Esophagus muscularis mucosa (tissue), 4 donors: ENCODE measurements at regions not wholly inside any gene's neighbourhood (a gene's known extent, or its start where the extent isn't known, plus 50 kb on each side); places are given as distances from the start of the nearest gene placed in this dataset.

ENCODE experiments used
- DNase-seq: peaks from one replicate; pipeline ENCODE4 v3.0.0-alpha.2; 2017; ENCODE audit errors: extremely low spot score
- H3K27ac ChIP-seq, 4 donors: fragments of 200-600 bp; sonication (generic); replicated peaks in 1 of 4; 1 replicate in 3 of 4; 2 replicates in 1 of 4; pipeline ENCODE4 v1.5.1; 2016 to 2019; ENCODE audit warnings: mild to moderate bottlenecking in 1 of 4
- H3K27me3 ChIP-seq, 4 donors: fragments of 200-600 bp; sonication (generic); one replicate each; pipeline versions ENCODE4 v1.5.1 to v1.6.0; 2016 to 2019
- H3K36me3 ChIP-seq, 4 donors: fragments of 200-600 bp; sonication (generic); one replicate each; pipeline ENCODE4 v1.5.1; 2016 to 2019
- H3K4me1 ChIP-seq, 4 donors: fragments of 200-600 bp; sonication (generic); one replicate each; pipeline ENCODE4 v1.5.1; 2016 to 2019
- H3K4me3 ChIP-seq, 4 donors: fragments of 200-600 bp; sonication (generic); 1 replicate in 2 of 4; 2 replicates in 2 of 4; pipeline ENCODE4 v1.5.1; 2016 to 2019; ENCODE audit warnings: mild to moderate bottlenecking in 4 of 4, moderate library complexity in 1 of 4
- H3K9me3 ChIP-seq, 4 donors: fragments of 200-600 bp; sonication (generic); 1 replicate in 3 of 4; 2 replicates in 1 of 4; pipeline ENCODE4 v1.5.1; 2016 to 2019
- CTCF ChIP-seq, 3 experiments: fragments of 200-600 bp in 2 of 3; fragments of 450-650 bp in 1 of 3; sonication (generic) in 2 of 3; IDR thresholded peaks; one replicate each; pipeline ENCODE4 v1.5.1; 2017 to 2019; ENCODE audit warnings: antibody characterized with exemption in 3 of 3, mild to moderate bottlenecking in 2 of 3, moderate library complexity in 1 of 3
- EP300 ChIP-seq: sonication (generic); formaldehyde crosslinking; IDR thresholded peaks from one replicate; pipeline ENCODE4 v1.6.1; 2017; ENCODE audit warnings: antibody characterized with exemption
- POLR2A ChIP-seq: fragments of 450-650 bp; IDR thresholded peaks from one replicate; pipeline ENCODE4 v1.6.1; 2017; ENCODE audit warnings: antibody characterized with exemption, moderate library complexity, mild to moderate bottlenecking, low read depth
- POLR2AphosphoS5 ChIP-seq, 2 donors: sonication (generic); formaldehyde crosslinking; IDR thresholded peaks; one replicate each; pipeline ENCODE4 v1.6.1; 2017; ENCODE audit warnings: antibody characterized with exemption in 2 of 2
- WGBS: methylation state at CpG from one replicate; pipeline ENCODE4 v1.1.5; 2018; 5-methylcytosine and 5-hydroxymethylcytosine counted together
- intact Hi-C: fragments of 100-400 bp; cut with DNase I; formaldehyde crosslinking; loops from one replicate; pipeline ENCODE4 v1.15.1; 2023

- H3K4me1 ChIP-seq = peaks cover 12 to 77% (median 60%) of the 10 kb centered on the region in 4 donors
- DNase-seq = no peak
Observed at GRCh38 chr1:221444346-221444745, 297.5 kb downstream of the DUSP10 start.

DNA sequence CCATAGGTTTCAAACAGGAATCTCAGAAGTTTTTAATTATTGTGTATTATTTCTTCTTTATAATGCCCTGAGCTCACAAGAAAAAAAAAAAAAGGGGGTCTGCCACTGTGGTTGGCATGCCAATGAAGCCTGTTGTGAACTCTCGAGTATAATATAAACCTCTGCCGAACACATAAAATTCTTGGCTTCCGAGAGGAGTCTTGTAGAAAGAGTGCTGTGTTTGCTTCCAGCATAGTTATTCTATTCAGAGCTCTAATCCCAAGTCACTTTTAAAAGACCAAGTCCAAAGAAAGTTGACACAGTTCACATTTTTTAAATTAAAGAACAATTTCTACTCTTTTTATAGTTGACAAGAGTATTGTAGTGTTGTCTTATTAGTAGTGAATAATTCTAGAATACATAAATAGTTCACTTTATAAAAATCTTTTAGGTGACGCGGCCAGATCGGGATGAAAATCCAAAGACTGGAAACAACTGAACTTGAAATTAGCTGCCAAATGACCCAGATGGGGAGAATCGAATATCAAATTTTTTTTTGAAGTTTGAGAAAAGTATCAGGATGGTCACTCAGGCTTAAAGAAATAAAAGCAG lies 293.2 kb downstream of the DUSP10 start:
- no peaks in the 10 kb centered on the region for H3K27me3 ChIP-seq
- intact Hi-C loops = no loop called here
- DNase-seq = no peak
- no peaks in the 10 kb centered on the region for H3K36me3 ChIP-seq
- 45% methylated on average over 7 of the region's 7 CpGs for WGBS
- TF ChIP-seq POLR2A (no peak), POLR2AphosphoS5 (IDR thresholded peaks at IDR 0.05) (no peak), EP300 (no peak), CTCF (IDR thresholded peaks at IDR 0.05) (no peak)
- H3K4me3 ChIP-seq = no peak overlapping the region
- no peaks in the 10 kb centered on the region for H3K9me3 ChIP-seq
- peak overlapping the region; percentile 20 to 57 (median 44) for H3K27ac ChIP-seq
- peaks cover 0 to 34% (median 20%) of the 10 kb centered on the region in 4 donors for H3K4me1 ChIP-seq

More at GRCh38 chr1:221444346-221444745, 297.5 kb downstream of the DUSP10 start:
- Histone ChIP-seq H3K27me3 (no peaks in the 10 kb centered on the region), H3K27ac (peak overlapping the region; percentile 46 to 60 (median 52)), H3K36me3 (no peaks in the 10 kb centered on the region), H3K9me3 (no peaks in the 10 kb centered on the region), H3K4me3 (no peak overlapping the region)
- 78% methylated on average over 6 of the region's 6 CpGs for WGBS
- TF ChIP-seq POLR2A (no peak), POLR2AphosphoS5 (IDR thresholded peaks at IDR 0.05) (peak; percentile 20 to 59)
- intact Hi-C loops = no loop called here

DNA sequence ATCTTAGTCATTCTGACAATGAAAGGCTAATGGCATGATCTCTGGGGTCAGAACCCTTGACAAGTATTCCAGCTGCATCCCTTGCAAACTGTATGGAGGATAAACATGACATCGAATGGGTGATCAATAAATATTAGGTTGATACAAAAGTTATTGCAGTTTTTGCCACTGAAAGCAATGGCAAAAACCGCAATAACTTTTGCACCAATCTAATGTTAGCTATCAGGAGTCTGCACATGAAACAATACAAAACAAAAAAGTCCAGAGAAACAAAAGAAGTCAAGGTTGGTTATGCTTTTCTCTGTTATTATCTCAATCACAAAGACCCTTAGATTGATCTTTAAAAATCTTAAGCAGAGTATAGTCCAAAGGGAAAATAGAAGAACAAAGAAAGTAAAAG lies 292.7 kb downstream of the DUSP10 start:
- H3K4me1 ChIP-seq = peaks cover 0 to 30% (median 15%) of the 10 kb centered on the region in 4 donors
- H3K27me3 ChIP-seq = no peaks in the 10 kb centered on the region
- no peak for DNase-seq
- H3K9me3 ChIP-seq = no peaks in the 10 kb centered on the region
- 73% methylated on average over 2 of the region's 2 CpGs for WGBS
- TF ChIP-seq POLR2A (no peak), EP300 (no peak), CTCF (IDR thresholded peaks at IDR 0.05) (no peak), POLR2AphosphoS5 (IDR thresholded peaks at IDR 0.05) (no peak)
- no peaks in the 10 kb centered on the region for H3K36me3 ChIP-seq
- H3K27ac ChIP-seq = peak overlapping the region; percentile 20 to 57 (median 44)
- no peak overlapping the region for H3K4me3 ChIP-seq
- intact Hi-C loops = no loop called here

GRCh38 chr1:221449801-221450470 lies 292.0 kb downstream of the DUSP10 start:
- WGBS = 85% methylated on average over 3 of the region's 3 CpGs
- H3K9me3 ChIP-seq = no peaks in the 10 kb centered on the region
- H3K27ac ChIP-seq = no peak overlapping the region
- no peaks in the 10 kb centered on the region for H3K27me3 ChIP-seq
- no peak overlapping the region for H3K4me3 ChIP-seq
- H3K4me1 ChIP-seq = peaks cover 0 to 25% (median 10%) of the 10 kb centered on the region in 4 donors
- intact Hi-C loops = no loop called here
- no peak for DNase-seq
- H3K36me3 ChIP-seq = no peaks in the 10 kb centered on the region
- no peak for TF ChIP-seq EP300
- no peak for TF ChIP-seq POLR2AphosphoS5 (IDR thresholded peaks at IDR 0.05)
- no peak for TF ChIP-seq POLR2A
- TF ChIP-seq CTCF (IDR thresholded peaks at IDR 0.05) = no peak

- no peak overlapping the region for H3K4me3 ChIP-seq
- TF ChIP-seq POLR2A (no peak), POLR2AphosphoS5 (IDR thresholded peaks at IDR 0.05) (no peak), EP300 (no peak), CTCF (IDR thresholded peaks at IDR 0.05) (no peak)
- H3K4me1 ChIP-seq = peaks cover 0 to 20% (median 10%) of the 10 kb centered on the region in 4 donors
- no peaks in the 10 kb centered on the region for H3K9me3 ChIP-seq
- intact Hi-C loops = no loop called here
- no peak overlapping the region for H3K27ac ChIP-seq
- H3K27me3 ChIP-seq = no peaks in the 10 kb centered on the region
- no peak for DNase-seq
- WGBS = 88% methylated on average over 1 of the region's 1 CpG
- no peaks in the 10 kb centered on the region for H3K36me3 ChIP-seq
Observed at GRCh38 chr1:221451741-221452140, 290.1 kb downstream of the DUSP10 start.
